ENCODE measurements at regions not wholly inside any gene's neighbourhood (a gene's known extent, or its start where the extent isn't known, plus 50 kb on each side); places are given as distances from the start of the nearest gene placed in this dataset.

GRCh38 chr10:83564889-83565588, 574.3 kb upstream of the GHITM start:
- Mint-ChIP-seq H3K27ac (no peak overlapping the region), H3K36me3 (no peaks in the 10 kb centered on the region), H3K4me3 (no peak overlapping the region), H3K27me3 (no peaks in the 10 kb centered on the region), H3K9me3 (peaks cover 4% of the 10 kb centered on the region), H3K4me1 (no peaks in the 10 kb centered on the region)
- no peak for ATAC-seq

DNA sequence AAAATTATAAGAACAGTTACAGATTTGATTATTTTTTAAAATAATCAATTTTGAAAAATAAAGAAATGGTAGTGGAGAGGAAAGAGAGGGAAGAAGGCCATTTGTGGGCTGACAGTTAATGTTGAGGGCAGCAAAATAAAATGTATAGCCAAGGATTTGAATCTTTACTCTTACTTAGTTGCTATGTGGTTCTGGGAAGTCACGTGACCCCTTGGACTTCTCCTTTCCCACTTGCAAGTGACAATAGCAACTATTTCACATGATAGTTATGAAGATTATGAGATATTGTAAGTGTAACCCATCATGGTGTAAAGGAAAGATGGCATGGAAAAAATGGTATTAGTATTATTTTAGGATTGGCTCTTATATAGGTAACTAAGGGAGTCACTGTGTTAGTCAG, 567.3 kb upstream of the GHITM start:
- Mint-ChIP-seq H3K4me3 (no peak overlapping the region), H3K9me3 (peaks cover 10% of the 10 kb centered on the region), H3K36me3 (no peaks in the 10 kb centered on the region), H3K27me3 (no peaks in the 10 kb centered on the region), H3K27ac (no peak overlapping the region), H3K4me1 (no peaks in the 10 kb centered on the region)
- no peak for ATAC-seq

DNA sequence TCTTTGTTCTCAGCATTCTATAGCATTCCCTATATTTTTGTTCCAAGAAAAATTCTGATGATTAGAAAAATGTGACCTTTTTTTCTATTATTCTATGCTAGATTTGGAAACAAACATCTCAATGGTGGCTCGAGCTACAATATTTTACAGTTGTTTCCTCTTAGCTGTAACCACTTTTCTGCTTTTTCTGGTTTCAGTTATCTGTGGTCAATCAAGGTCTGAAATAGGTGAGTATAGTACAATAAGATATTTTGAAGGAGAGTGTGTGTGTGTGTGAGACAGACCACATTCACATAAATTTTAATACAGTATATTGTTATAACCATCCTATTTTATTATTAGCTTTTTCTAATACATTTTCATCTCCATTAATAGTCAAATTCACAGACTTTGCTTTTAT, 564.5 kb upstream of the GHITM start:
- no peak for ATAC-seq
- Mint-ChIP-seq H3K4me3 (no peak overlapping the region), H3K4me1 (no peaks in the 10 kb centered on the region), H3K27ac (no peak overlapping the region), H3K36me3 (no peaks in the 10 kb centered on the region), H3K27me3 (no peaks in the 10 kb centered on the region), H3K9me3 (peaks cover 11% of the 10 kb centered on the region)

DNA sequence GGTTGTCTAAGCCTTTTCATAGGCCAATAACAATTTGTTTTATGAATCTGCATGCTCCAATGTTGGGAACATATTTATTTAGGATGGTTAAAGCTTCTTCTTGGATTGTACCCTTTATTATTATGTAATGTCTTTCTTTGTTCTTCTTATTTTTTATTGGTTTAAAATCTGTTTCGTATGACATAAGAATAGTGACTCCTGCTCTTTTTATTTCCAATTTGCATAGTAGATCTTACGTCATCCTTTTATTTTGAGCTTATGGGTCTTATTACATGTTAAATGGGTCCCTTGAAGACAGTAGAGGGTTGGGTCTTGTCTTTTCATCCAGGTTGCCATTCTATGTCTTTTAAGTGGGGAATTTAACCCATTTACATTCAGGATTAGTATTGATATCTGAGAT, 561.9 kb upstream of the GHITM start:
- H3K27me3 Mint-ChIP-seq = no peaks in the 10 kb centered on the region
- no peaks in the 10 kb centered on the region for H3K36me3 Mint-ChIP-seq
- no peaks in the 10 kb centered on the region for H3K4me1 Mint-ChIP-seq

DNA sequence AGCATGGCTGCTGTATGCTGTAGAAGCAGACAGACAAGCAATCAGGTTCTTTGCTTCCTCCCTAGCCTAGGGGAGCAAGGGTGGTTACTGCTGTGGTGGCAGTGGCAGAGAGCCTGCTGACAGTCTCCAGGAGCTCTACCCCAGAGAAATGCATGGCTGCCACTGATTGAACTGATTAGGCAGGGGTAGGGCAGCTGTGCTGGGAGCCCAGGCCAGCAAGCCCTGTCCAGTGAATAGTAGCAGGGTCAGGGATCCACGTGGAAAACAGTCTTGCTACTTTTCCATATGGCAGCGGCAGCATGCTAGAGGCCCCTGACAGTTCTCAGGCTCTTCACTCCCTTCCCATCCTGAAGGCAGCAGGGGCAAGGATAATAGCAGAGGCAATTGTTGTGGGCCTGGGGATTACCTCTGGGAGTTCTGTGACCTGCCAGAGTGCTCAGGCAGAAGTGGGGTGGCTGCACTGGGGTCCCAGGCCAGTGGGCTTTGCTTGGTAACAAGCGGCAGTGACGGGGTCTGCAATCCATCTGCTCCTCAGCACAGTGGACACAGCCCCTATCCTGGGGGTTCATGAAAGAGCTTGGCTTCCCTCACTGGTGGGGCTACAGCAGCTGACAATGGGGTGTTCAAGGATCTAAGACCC, 558.8 kb upstream of the GHITM start:
- no peak for ATAC-seq
- no peaks in the 10 kb centered on the region for H3K27me3 Mint-ChIP-seq
- H3K36me3 Mint-ChIP-seq = no peaks in the 10 kb centered on the region
- H3K27ac Mint-ChIP-seq = no peak overlapping the region
- H3K4me1 Mint-ChIP-seq = no peaks in the 10 kb centered on the region
- H3K4me3 Mint-ChIP-seq = no peak overlapping the region
- H3K9me3 Mint-ChIP-seq = peaks cover 8% of the 10 kb centered on the region

More for the DNA sequence above, 561.9 kb upstream of the GHITM start:
- Mint-ChIP-seq H3K4me3 (no peak overlapping the region), H3K9me3 (peaks cover 8% of the 10 kb centered on the region), H3K27ac (no peak overlapping the region)
- ATAC-seq = no peak

- Mint-ChIP-seq H3K9me3 (peaks cover 5% of the 10 kb centered on the region), H3K27ac (no peak overlapping the region), H3K27me3 (no peaks in the 10 kb centered on the region), H3K36me3 (no peaks in the 10 kb centered on the region), H3K4me1 (no peaks in the 10 kb centered on the region), H3K4me3 (no peak overlapping the region)
- ATAC-seq = no peak
These were observed 556.8 kb upstream of the GHITM start for GRCh38 chr10:83582407-83583095.

- ATAC-seq = no peak
- Mint-ChIP-seq H3K36me3 (no peaks in the 10 kb centered on the region), H3K9me3 (no peaks in the 10 kb centered on the region), H3K4me3 (no peak overlapping the region), H3K4me1 (no peaks in the 10 kb centered on the region), H3K27ac (no peak overlapping the region), H3K27me3 (no peaks in the 10 kb centered on the region)
These were observed 553.6 kb upstream of the GHITM start for GRCh38 chr10:83585686-83586085.

GRCh38 chr10:83592337-83592935, 546.9 kb upstream of the GHITM start:
- peaks cover 14% of the 10 kb centered on the region for H3K9me3 Mint-ChIP-seq
- H3K36me3 Mint-ChIP-seq = no peaks in the 10 kb centered on the region
- H3K4me1 Mint-ChIP-seq = no peaks in the 10 kb centered on the region
- no peak overlapping the region for H3K27ac Mint-ChIP-seq
- no peaks in the 10 kb centered on the region for H3K27me3 Mint-ChIP-seq
- ATAC-seq = no peak
- no peak overlapping the region for H3K4me3 Mint-ChIP-seq

DNA sequence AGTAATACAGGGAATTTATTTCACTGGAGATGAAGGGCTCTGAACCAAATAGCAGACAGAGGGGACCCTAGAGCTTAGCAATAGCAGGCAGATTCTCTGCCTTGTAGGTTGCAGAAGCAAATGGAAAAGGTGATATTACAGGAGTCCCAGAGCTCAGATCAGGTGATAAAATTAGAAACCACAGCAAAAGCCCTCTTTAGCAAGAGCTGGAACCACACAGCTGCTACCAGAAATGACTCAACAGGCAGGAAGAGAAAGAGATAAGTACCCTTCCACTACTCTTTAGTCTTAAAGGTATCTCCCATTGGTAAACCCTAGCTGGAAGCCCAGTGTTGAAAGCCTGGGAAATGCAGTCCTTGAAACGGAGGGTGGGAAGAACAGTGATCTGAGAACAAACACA, 535.6 kb upstream of the GHITM start:
- H3K4me3 Mint-ChIP-seq = no peak overlapping the region
- no peak for ATAC-seq
- H3K4me1 Mint-ChIP-seq = no peaks in the 10 kb centered on the region
- H3K27me3 Mint-ChIP-seq = no peaks in the 10 kb centered on the region
- peaks cover 3% of the 10 kb centered on the region for H3K9me3 Mint-ChIP-seq
- no peaks in the 10 kb centered on the region for H3K36me3 Mint-ChIP-seq
- no peak overlapping the region for H3K27ac Mint-ChIP-seq

GRCh38 chr10:83605783-83606630, 533.3 kb upstream of the GHITM start:
- Mint-ChIP-seq H3K36me3 (no peaks in the 10 kb centered on the region), H3K9me3 (peaks cover 3% of the 10 kb centered on the region), H3K27ac (no peak overlapping the region), H3K4me1 (no peaks in the 10 kb centered on the region), H3K4me3 (no peak overlapping the region), H3K27me3 (no peaks in the 10 kb centered on the region)
- ATAC-seq = no peak

DNA sequence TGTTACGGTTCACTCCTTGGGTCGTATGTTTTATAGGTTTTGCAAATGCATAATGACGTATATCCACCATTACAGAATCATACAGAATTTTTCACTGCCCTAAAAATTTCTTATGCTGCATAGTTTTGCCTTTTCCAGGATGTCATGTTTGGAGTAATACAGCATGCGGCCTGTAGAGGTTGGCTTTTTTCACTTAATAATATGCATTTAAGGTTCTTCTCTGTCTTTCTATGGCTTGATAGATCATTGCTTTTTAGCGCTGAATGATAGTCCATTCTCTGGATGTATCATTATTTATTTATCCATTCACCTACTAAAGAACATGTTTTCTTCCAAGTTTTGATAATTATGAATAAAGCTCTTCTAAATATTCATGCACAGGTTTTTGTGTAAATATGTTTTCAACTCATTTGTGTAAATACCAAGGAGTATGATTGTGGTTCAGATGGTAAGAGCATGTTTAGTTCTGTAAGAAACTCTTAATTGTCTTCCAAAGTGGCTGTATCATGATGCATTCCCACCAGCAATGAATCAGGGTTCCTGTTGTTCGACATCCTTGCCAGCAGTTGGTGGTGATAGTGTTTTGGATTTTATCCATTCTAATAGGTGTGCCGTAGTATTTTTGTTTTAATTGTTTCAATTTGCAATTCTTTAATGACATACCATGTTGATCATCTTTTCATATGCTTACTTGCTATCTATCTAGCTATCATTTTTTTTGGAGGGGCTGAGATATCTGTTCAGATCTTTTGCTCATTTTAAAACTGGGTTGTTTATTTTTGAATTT, 531.2 kb upstream of the GHITM start:
- Mint-ChIP-seq H3K4me3 (no peak overlapping the region), H3K27ac (no peak overlapping the region), H3K4me1 (no peaks in the 10 kb centered on the region), H3K9me3 (peaks cover 5% of the 10 kb centered on the region), H3K27me3 (no peaks in the 10 kb centered on the region), H3K36me3 (no peaks in the 10 kb centered on the region)
- ATAC-seq = no peak

- no peak for ATAC-seq
- Mint-ChIP-seq H3K4me1 (no peaks in the 10 kb centered on the region), H3K27me3 (no peaks in the 10 kb centered on the region), H3K4me3 (no peak overlapping the region), H3K27ac (no peak overlapping the region), H3K9me3 (peaks cover 5% of the 10 kb centered on the region), H3K36me3 (no peaks in the 10 kb centered on the region)
These were observed 527.3 kb upstream of the GHITM start for GRCh38 chr10:83612050-83612449.

DNA sequence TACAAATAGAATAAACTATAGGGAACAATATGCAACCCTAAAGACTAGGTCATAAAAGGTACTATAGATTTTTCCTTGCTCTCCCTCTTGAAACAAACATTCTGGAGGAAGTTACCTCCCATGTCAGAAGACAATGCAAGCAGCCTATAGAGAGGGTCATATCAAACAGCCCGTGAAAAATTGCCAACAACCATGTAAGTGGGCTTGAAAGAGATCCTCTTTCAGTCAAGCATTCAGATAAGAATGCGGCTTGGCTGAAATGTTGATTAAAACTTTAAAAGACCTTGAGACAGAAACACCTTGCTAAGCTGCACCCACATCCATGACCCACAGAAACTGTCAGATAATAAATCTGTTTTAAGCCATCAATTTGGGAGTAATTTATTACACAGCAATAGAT, 526.6 kb upstream of the GHITM start:
- no peak for ATAC-seq
- Mint-ChIP-seq H3K4me3 (no peak overlapping the region), H3K36me3 (no peaks in the 10 kb centered on the region), H3K27me3 (no peaks in the 10 kb centered on the region), H3K9me3 (peaks cover 2% of the 10 kb centered on the region), H3K4me1 (no peaks in the 10 kb centered on the region), H3K27ac (no peak overlapping the region)

DNA sequence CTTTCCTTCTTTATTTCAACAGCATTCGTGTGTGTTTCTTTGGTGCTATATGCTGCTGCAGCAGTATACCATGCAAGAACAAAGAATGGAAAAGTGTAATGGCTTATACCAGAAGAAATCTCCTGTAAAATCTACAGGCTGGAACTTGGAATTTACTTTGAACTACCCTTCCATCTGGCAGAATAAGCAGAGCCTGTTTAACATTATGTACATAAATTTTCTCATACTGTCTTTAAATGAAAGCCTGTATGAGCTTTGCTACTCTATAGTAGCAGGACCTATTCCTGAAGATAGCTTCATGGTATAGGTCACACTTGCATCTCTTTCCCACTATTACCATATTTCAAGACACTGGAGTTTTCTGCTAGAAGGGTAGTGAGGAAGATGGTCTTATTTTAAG, 522.1 kb upstream of the GHITM start:
- Mint-ChIP-seq H3K4me1 (no peaks in the 10 kb centered on the region), H3K4me3 (no peak overlapping the region), H3K27me3 (no peaks in the 10 kb centered on the region), H3K36me3 (no peaks in the 10 kb centered on the region), H3K9me3 (no peaks in the 10 kb centered on the region), H3K27ac (no peak overlapping the region)
- ATAC-seq = no peak
